Cardiac fibroblast (primary cell): ENCODE measurements at regions not wholly inside any gene's neighbourhood (a gene's known extent, or its start where the extent isn't known, plus 50 kb on each side); places are given as distances from the start of the nearest gene placed in this dataset.
"Not testable (repeated sequence)": the region's sequence is repeated elsewhere in the genome, so short reads cannot be mapped to it uniquely, and the experiment has no call there.

Experiments used
- DNase-seq, 2 donors: peaks; one replicate each; pipeline versions ENCODE4 v3.0.0 to v3.0.0-alpha.2; 2010; ENCODE audit warnings: low read depth in 2 of 2
- H3K4me3 ChIP-seq, 2 donors: replicated peaks in 1 of 2; 1 replicate in 1 of 2; 2 replicates in 1 of 2; pipeline ENCODE4 v1.5.1; 2011; ENCODE audit warnings: low read depth in 2 of 2, low read length in 2 of 2, mild to moderate bottlenecking in 2 of 2, moderate library complexity in 1 of 2
- TF ChIP-seq, protein P1 (sequence below): IDR thresholded peaks from one replicate; pipeline ENCODE4 v1.5.1; 2011; ENCODE audit warnings: low read depth, mild to moderate bottlenecking, low read length, inconsistent platforms

- TF ChIP-seq, protein P1, sequence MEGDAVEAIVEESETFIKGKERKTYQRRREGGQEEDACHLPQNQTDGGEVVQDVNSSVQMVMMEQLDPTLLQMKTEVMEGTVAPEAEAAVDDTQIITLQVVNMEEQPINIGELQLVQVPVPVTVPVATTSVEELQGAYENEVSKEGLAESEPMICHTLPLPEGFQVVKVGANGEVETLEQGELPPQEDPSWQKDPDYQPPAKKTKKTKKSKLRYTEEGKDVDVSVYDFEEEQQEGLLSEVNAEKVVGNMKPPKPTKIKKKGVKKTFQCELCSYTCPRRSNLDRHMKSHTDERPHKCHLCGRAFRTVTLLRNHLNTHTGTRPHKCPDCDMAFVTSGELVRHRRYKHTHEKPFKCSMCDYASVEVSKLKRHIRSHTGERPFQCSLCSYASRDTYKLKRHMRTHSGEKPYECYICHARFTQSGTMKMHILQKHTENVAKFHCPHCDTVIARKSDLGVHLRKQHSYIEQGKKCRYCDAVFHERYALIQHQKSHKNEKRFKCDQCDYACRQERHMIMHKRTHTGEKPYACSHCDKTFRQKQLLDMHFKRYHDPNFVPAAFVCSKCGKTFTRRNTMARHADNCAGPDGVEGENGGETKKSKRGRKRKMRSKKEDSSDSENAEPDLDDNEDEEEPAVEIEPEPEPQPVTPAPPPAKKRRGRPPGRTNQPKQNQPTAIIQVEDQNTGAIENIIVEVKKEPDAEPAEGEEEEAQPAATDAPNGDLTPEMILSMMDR: no peak
- no peak for DNase-seq
- H3K4me3 ChIP-seq: no peak overlapping the region
Measured at GRCh38 chr13:96934889-96935489, 59.3 kb downstream of the OXGR1 start.

- DNase-seq: no peak
- TF ChIP-seq, protein P1: no peak
- H3K4me3 ChIP-seq: no peak overlapping the region
Measured at GRCh38 chr13:96925916-96926628, 68.2 kb downstream of the OXGR1 start.

DNA sequence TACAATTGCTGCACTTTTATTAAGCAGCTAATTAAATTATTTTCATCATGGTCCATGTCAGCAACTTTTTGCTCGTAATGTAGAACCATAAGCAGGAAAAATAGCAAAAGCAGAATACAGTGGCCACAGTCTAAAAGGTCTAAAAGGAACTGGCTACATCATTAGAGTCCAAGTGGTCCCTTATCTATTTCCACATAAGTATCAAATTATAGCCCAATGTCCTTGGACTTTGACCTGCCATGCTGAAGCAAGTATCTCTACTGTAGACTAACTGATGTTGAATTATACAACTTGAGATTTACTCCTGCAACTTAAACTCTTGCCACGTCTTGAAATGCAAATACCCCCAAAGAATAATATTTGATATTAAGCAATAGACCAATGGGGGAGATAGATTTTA is 68.8 kb downstream of the OXGR1 start:
- TF ChIP-seq, protein P1: no peak
- no peak overlapping the region for H3K4me3 ChIP-seq
- DNase-seq: no peak

DNA sequence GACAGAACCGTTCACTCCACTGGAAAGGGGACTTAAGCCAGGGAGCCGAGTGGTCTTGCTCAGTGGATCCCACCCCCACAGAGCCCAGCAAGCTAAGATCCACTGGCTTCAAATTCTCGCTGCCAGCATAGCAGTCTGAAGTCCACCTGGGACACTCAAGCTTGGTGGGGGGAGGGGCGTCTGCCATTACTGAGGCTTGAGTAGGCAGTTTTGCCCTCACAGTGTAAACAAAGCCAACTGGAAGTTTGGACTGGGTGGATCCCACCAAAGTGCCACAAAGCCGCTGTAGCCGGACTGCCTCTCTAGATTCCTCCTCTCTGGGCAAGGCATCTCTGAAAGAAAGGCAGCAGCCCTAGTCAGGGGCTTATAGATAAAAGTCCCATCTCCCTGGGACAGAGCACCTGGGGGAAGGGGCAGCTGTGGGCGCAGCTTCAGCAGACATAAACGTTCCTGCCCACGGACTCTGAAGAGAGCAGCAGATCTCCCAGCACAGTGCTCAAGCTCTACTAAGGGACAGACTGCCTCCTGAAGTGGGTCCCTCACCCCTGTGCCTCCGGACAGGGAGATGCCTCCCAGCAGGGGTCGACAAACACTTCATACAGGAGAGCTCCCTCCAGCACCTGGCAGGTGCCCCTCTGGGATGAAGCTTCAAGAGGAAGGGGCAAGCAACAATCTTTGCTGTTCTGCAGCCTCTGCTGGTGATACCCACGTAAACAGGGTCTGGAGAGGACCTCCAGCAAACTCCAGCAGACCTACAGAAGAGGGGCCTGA is 75.2 kb downstream of the OXGR1 start:
- H3K4me3 ChIP-seq, DNase-seq: not testable (repeated sequence)

DNA sequence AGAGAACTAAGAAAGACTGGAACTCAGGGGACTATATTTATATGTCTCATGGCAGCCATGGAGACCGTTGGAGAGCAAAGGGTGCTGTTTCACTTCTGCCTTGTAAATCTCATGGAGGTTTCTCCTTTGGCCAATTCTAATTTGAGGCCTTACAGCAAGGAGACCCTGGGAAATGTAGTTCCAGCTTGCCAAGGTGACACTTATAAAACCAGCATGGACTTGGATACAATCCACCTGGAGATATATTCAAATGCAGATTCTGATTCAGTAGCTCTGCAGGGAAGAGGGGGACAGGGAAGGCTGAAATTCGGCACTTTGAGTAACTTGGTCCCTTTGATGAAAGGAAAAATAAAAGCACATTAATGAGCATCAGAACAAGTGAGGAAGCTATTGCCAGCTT is 90.0 kb downstream of the OXGR1 start:
- DNase-seq: no peak
- TF ChIP-seq, protein P1: no peak
- no peak overlapping the region for H3K4me3 ChIP-seq

DNA sequence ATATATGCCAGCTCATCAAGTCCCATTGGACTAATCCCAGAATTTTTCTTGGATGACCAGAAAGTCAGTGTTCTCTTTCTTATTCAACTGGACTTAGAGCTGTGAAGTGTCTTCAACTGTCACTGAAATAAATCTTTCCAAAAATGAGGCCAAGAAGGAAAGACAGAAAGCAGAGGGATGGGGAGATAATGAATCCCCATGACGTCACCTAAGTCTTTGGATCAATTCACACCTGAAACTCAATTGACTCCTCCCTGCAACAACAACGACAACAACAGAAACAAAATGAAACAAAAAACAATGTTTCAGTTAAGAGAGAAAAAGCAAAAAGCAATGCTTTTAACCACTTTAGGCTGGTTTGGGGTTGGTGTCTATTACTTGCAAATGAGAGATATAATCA is 91.2 kb downstream of the OXGR1 start:
- TF ChIP-seq, protein P1: no peak
- no peak overlapping the region for H3K4me3 ChIP-seq
- no peak for DNase-seq

DNA sequence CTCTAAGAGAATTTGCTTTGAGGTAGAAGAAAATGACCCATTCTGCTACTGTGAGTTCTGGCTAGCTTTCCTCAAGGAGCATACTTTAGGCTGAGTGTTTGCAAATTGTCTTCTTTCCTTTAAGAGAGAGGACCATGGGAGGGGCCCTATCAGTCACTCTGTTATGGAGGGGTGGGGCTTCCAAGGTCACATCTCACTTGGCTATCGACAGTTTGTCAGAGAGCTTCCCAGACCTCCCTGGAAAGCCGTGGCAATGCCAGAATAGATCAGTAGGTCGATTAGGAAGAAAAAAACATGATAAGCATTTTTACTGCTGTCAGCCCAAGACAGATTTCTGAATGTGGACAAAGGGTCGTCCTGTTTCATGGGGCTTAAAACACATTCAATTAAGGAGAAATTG is 93.3 kb downstream of the OXGR1 start:
- H3K4me3 ChIP-seq: no peak overlapping the region
- TF ChIP-seq, protein P1: no peak
- no peak for DNase-seq
